Hepatocyte (in vitro differentiated cells): ENCODE measurements at regions not wholly inside any gene's neighbourhood (a gene's known extent, or its start where the extent isn't known, plus 50 kb on each side); places are given as distances from the start of the nearest gene placed in this dataset.

ENCODE experiments used
- CTCF ChIP-seq: fragments of 200-600 bp; sonication (generic); IDR thresholded peaks from 2 replicates; pipeline ENCODE4 v1.5.1; 2016; ENCODE audit warnings: antibody characterized with exemption, mild to moderate bottlenecking; ENCODE audit not compliant: poor library complexity
- EZH2phosphoT487 ChIP-seq: fragments of 200-600 bp; sonication (generic); IDR thresholded peaks from one replicate; pipeline ENCODE4 v1.6.1; 2018; ENCODE audit warnings: antibody characterized with exemption, mild to moderate bottlenecking, low read depth, moderate library complexity; ENCODE audit not compliant: unreplicated experiment, severe bottlenecking

GRCh38 chr11:123364080-123364479, 66.0 kb upstream of the GRAMD1B start:
- no peak for TF ChIP-seq EZH2phosphoT487
- no peak for TF ChIP-seq CTCF
